GM12873 (cell line): ENCODE measurements at regions not wholly inside any gene's neighbourhood (a gene's known extent, or its start where the extent isn't known, plus 50 kb on each side); places are given as distances from the start of the nearest gene placed in this dataset.

ENCODE experiments used
- TF ChIP-seq, protein P1 (sequence below): IDR thresholded peaks from 2 replicates; pipeline ENCODE4 v1.5.1; 2012; ENCODE audit warnings: low read depth, mild to moderate bottlenecking, moderate library complexity, low read length, control low read depth; ENCODE audit not compliant: insufficient read depth; ENCODE audit errors: missing control alignments

GRCh38 chr6:19327241-19327640 is 509.9 kb upstream of the ID4 start:
- TF ChIP-seq, protein P1, sequence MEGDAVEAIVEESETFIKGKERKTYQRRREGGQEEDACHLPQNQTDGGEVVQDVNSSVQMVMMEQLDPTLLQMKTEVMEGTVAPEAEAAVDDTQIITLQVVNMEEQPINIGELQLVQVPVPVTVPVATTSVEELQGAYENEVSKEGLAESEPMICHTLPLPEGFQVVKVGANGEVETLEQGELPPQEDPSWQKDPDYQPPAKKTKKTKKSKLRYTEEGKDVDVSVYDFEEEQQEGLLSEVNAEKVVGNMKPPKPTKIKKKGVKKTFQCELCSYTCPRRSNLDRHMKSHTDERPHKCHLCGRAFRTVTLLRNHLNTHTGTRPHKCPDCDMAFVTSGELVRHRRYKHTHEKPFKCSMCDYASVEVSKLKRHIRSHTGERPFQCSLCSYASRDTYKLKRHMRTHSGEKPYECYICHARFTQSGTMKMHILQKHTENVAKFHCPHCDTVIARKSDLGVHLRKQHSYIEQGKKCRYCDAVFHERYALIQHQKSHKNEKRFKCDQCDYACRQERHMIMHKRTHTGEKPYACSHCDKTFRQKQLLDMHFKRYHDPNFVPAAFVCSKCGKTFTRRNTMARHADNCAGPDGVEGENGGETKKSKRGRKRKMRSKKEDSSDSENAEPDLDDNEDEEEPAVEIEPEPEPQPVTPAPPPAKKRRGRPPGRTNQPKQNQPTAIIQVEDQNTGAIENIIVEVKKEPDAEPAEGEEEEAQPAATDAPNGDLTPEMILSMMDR, result no peak

- TF ChIP-seq, protein P1, result no peak
These were observed 509.5 kb upstream of the ID4 start for GRCh38 chr6:19327661-19328060.

DNA sequence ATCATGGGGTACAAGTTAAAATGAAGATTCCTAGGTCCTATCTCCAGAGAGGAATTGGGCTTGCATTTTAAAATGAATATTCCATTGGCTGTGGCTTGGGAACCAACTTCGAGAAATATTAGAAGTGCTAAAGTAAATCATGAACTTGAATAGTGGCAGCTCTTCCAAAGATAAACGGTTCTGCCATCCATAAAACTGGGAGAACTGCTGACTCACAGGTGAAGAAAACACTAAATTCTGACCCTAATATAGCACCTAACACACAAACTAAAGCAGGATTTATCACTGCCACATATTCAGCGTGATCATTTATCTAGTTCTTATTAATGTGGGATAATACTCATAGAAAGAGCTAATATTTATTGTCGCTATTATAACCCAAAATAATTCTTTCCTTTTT is 508.1 kb upstream of the ID4 start:
- TF ChIP-seq, protein P1, result no peak

GRCh38 chr6:19331089-19331488 is 506.1 kb upstream of the ID4 start:
- TF ChIP-seq, protein P1, result no peak

DNA sequence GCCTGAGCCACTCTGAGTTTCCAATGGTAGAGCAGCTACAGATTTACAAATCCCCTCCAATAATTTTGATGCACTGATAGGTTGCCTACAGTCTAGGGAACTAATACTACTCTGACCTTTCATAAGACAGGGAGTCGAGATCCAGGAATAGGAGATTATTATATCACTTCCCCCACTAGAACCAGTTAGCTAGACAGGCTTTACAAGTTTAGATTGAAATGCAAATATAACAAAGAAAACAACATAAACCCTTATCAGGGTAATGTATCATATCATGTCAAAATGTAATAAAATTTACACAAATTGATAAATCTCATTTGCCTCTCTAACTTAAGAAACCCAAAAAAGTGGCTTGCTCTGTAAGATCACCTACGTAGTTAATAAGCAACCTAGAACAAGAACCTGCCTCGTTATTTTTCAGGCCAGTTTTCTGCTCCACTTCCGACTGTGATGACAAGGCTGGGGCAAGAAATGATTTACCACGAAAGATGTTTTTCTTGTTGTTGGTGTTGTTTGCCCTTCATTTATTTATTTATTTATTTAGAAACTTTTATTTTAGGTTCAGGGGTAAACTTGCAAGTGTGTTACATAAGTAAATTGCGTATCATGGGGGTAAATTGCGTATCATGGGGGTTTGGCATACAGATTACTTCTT is 504.2 kb upstream of the ID4 start:
- TF ChIP-seq, protein P1, result no peak

DNA sequence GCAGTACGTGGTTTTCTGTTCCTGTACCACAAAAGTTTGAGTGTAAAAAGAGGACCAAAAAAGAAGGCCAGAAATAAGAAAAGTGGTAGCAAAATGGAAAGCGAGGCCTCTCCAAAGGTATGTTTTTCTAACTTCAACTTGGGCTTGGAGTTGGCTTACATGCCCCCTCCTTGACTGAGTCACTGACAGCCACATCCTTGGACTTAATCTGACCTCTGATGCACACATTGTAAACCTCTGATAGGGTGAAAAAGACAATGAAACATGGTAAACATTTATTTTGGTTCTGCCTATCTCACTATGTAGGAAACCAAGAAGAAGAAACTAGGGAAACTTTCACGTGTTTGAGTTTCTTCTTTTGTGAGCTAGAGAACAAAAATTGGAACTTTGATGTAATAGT is 503.2 kb upstream of the ID4 start:
- TF ChIP-seq, protein P1, result no peak

DNA sequence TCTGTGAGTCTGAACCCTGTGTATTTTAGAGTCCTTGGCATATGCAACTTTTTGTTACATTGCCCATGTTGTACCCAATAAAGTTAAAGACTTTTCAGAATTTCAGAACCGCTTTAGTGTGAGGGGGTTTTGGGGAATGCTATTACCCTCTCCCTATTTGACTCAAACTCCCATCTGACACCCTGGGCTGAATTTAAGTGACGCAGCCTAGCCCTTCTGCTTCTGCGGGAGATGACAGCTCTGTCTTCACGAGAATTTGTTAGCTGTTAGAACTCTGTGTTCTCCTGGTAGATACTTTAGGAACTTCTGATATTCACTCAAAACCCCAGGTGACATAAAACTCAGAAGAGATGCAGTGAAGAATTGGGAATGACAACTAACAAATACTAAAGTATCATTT is 500.6 kb upstream of the ID4 start:
- TF ChIP-seq, protein P1, result no peak
